Hepatocyte (in vitro differentiated cells): ENCODE measurements at regions not wholly inside any gene's neighbourhood (a gene's known extent, or its start where the extent isn't known, plus 50 kb on each side); places are given as distances from the start of the nearest gene placed in this dataset.
"Not testable (repeated sequence)": the region's sequence is repeated elsewhere in the genome, so short reads cannot be mapped to it uniquely, and the experiment has no call there.

Experiments
- CTCF ChIP-seq: fragments of 200-600 bp; sonication (generic); IDR thresholded peaks from 2 replicates; pipeline ENCODE4 v1.5.1; 2016; ENCODE audit warnings: antibody characterized with exemption, mild to moderate bottlenecking; ENCODE audit not compliant: poor library complexity
- EZH2 ChIP-seq: fragments of 200-600 bp; sonication (generic); IDR thresholded peaks from 2 replicates; pipeline ENCODE4 v1.6.1; 2016; ENCODE audit warnings: antibody characterized with exemption, mild to moderate bottlenecking, borderline replicate concordance
- EZH2phosphoT487 ChIP-seq: fragments of 200-600 bp; sonication (generic); IDR thresholded peaks from one replicate; pipeline ENCODE4 v1.6.1; 2018; ENCODE audit warnings: antibody characterized with exemption, mild to moderate bottlenecking, low read depth, moderate library complexity; ENCODE audit not compliant: unreplicated experiment, severe bottlenecking

DNA sequence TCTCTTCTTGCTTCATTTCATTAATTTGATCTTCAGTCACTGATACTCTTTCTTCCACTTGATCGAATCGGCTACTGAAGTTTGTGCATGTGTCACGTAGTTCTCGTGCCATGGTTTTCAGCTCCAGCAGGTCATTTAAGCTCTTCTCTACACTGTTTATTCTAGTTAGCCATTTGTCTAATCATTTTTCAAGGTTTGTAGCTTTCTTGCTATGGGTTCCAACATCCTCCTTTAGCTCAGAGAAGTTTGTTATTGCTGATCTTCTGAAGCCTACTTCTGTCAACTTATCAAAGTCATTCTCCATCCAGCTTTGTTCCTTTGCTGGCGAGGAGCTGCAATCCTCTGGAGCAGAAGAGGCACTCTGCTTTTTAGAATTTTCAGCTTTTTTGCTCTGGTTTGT lies 180.0 kb upstream of the TMEM196 start:
- not testable (repeated sequence) for TF ChIP-seq EZH2, CTCF, EZH2phosphoT487
